ENCODE measurements at regions not wholly inside any gene's neighbourhood (a gene's known extent, or its start where the extent isn't known, plus 50 kb on each side); places are given as distances from the start of the nearest gene placed in this dataset.
"Not testable (repeated sequence)": the region's sequence is repeated elsewhere in the genome, so short reads cannot be mapped to it uniquely, and the experiment has no call there.

DNA sequence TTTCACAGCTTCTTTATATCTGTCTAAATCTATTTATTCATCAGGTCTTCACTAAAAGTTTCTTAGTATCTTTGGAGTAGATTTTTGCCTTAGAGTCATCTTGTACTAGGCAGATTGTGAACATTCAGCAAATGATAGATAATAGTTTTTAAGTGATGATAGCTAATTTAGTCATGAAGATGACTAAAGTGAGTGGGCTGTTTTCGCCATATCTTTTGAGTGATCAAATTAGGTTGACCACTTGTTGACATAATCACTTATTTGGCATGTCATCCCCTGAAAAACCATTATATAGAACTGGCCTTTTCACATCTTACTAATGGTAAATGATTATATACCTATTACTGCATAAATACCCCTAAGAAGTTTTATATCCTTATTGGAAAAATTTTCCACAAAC, 999.2 kb downstream of the PCDH17 start:
- DNase-seq = no peak

DNA sequence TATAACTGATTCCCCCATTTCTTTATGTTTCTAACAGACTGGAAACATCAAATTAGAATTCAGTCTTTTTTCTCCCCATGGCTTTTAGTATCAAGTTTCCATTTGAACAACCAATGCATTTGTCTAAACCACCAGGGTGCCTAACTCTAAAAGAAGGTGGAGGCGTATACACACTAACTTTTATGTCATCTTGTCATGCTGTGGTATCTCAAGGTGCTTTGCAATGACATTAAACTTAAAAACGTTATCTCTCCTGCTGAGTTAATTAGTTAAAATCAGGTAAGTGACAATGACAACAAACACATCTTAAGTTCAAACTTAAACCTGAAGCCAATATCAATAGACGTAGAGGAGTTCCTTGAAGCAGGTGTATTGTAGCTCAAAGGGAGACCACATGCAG, 1001.7 kb downstream of the PCDH17 start:
- DNase-seq = no peak

DNA sequence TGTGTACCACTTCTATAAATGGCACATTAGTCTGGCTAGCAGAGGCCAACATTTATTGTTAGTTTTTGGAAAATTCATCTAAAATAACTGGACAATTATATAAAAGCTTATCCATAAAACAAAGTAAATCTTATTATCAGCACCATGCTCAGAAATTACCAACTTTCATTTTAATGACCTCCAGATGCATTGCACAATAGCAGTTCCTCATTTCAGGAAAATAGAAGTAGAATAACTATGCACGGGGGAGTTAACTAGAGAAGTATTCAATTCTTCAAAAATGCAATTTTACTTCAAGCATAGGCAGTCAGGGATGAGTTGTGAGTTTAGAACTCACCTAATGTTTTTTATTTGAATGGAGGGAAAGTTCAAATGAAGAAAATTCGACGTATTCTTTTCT, 1023.5 kb downstream of the PCDH17 start:
- no peak for DNase-seq

DNA sequence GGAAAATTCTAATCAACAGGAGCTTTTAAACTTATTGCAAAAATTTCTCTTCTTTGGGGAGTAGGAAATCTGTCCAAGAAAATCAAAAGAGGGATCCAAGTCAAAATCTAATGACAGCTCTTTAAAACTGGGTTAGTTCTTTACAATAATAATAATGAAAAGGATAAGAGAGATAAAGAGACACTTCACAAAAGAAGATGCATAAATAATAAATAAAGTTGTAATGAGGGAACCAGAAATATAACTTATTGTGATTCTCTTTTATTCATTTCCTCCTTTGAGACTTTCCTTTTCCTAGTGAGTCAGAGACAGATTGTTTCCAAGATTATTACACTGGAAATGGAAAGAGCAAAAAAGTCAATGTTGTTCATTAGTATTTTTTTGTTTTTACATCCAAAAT, 1029.3 kb downstream of the PCDH17 start:
- no peak for DNase-seq

DNA sequence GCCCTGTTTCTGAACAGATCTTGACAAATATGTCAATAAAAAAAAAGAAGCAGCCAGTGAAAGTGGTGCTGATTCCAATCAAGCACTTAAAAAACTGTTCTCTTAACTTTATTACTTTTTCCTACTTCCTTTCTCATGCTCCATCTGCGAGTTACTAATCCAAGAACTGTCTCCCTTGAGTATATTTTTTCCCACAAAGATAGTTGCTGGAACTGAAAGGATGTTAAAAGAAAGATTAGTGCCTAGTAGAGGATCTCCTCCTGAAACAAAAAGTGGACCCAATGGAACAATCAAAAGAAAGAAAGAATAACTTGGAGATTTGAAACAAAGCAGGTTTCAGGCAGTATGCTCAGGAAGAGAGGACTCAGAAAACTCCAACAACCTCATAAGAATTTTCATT, 1034.8 kb downstream of the PCDH17 start:
- no peak for DNase-seq

DNA sequence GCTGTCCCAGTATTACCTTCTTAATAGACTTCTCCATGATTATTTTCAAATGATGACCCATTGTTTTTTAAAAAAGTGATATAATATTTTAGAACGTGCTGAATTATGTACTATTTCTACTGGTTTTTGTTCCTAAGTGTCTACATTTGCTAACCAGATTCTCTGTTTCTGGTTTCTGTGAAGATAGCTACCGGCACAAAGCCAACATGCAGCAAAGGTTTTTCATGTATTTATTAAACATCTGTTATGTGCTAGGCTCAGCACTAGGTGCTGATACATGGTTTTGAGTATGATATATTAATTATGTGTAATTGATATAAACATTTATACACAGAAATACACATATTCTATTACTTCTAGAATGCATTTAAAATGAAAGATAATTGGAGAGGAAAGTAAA, 1035.6 kb downstream of the PCDH17 start:
- no peak for DNase-seq

DNA sequence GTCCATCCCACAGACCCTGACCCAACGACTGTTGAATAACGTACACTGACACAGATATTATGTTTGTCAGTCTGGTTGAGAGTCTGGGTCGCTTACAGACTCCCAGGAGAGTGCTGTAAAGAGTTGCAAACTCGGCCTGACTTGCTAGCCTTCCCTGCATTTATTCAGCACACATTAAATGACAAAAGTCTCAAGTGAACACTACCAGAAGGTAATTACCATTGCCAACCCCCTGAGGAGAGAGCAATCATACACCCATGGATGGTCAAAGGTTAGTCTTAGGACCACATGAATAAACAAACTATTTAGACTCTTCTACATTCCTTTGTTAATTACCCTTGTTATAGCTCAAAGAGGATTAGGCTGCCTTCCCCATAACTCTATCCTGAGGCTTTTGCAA, 1048.6 kb downstream of the PCDH17 start:
- no peak for DNase-seq

DNA sequence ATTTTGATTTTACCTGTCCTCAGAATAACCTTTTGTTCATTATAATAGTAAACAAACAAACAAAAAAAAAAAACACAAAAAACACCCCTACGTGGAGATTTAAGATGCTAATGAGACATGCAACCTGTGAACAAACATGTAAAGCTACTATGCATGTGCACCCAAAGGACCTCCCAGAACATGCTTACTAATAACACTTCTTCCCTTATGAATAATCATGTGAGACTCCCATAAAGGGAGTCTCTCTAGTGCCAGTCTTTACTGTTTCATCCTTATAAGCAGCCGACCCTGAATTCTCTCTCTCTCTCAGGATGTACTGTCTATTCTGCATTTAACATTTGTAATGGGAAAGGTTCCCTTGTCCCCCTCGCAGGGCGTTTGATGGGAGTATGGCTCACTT, 1051.1 kb downstream of the PCDH17 start:
- DNase-seq = no peak

DNA sequence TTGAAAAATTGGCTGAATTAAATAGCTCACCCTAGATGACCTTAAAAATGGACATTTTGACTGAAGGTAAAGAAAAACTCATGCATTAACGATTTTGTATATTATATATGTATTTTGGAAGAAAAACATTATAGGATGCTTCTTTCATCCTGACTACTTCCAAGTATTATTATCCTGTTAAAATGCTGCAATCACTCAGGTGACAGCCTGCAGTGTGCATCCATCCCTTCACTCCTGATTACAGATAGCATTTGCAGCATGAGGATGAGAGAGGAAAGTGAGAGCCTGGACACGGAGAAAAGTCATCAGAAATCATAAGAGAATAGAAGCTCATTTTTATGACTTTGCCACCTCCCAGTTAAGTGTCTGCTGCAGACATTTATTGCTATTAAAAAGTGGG, 1055.6 kb downstream of the PCDH17 start:
- DNase-seq = no peak

DNA sequence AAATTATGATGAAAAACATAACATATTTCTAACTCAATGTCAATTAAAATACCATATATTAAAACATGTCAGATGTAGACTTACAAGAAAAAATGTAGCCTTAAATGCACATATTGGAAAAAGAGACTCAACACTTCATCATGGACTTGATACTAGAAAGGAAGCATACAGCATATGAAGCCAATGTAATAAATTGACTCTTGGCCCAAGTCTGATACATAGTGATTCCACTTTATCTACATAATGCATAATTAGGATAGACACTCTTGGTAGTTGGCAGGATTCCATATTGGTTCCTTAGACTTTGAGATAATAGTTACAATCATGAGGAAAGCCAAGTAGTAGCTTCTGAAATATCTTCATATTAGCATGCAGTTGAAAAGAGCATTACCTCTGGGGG, 1067.0 kb downstream of the PCDH17 start:
- no peak for DNase-seq

DNA sequence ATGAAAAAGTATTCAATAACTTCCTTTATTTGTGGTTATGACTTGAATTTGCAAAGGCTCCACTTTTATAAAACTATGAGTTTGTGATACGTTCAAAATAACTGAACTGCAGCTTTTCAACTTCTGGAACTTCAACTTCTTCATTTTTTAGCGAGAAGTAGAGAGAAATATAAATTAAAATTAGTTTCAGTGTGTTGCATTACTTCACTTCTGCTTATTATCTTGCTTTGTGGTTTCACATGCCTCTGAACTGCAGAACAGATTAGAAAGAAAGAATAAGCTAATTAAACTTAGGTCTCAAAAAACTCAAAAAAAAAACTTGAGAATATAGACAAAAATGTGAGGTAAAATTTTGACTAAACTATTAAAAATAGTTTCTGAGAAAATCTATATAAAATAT, 1073.4 kb downstream of the PCDH17 start:
- DNase-seq = no peak

DNA sequence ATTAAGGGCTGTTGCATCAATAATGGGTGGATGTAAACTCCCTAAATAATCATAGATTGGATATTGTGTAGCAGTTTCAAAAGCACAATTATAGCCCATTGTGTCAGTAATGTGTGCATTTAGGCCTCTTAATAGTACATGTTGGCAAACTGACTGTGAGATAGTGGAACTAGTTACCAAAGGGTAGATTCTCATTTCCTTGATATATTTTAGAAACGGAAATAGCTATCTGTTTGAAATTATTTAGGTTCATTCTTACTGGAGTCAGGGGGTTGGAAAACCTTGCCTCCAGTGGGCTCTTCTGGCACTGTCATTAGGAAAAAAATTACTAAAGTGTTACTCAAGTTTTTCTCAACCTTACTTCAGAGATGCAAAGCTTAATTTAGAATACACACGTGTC, 1074.9 kb downstream of the PCDH17 start:
- DNase-seq = no peak

DNA sequence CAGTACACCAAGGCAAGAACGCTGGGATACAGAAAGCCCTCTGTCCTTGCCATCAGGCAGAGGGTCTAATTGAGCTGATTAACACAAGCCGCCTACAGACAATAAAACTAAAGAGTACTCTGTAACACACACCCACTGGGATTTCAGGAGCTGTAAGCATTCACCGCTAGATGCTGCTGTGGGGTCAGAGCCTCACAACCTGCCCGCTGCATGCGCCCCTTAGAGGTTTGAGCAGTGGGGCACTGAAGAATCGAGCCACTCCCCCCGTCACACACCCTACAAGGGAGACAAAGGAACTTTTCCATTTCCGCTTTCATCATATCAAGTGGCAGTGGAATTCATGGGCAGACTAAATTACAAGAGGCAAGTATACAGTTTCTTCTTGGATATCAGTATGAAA, 1080.6 kb downstream of the PCDH17 start:
- DNase-seq = no peak

DNA sequence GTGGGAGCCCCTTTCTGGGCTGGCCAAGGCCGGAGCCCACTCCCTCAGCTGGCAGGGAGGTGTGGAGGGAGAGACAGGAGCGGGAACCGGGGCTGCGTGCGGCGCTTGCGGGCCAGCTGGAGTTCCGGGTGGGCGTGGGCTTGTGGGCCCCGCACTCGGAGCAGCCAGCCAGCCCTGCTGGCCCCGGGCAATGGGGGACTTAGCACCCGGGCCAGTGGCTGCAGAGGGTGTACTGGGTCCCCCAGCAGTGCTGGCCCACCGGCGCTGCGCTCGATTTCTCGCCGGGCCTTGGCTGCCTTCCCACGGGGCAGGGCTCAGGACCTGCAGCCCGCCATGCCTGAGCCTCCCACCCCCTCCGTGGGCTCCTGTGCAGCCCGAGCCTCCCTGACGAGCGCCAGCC, 1082.5 kb downstream of the PCDH17 start:
- DNase-seq = not testable (repeated sequence)

DNA sequence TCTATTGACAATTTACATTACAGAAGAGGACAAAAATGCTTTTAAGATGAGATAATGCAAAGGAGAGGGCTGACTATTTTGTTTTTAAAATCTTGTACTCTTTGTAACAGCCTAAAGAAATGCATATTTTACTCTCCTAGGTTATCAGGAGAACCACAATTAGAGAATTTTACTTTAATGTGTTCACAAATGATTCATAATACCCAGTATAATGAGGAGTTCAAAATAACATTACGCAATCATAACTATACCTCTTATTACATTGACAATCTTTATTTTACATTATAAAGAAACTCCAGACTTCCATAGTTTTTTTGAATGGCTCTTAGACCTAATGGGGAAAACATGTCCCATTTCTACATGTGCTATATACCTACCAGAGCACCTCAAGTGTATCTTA, 1089.7 kb downstream of the PCDH17 start:
- no peak for DNase-seq

DNA sequence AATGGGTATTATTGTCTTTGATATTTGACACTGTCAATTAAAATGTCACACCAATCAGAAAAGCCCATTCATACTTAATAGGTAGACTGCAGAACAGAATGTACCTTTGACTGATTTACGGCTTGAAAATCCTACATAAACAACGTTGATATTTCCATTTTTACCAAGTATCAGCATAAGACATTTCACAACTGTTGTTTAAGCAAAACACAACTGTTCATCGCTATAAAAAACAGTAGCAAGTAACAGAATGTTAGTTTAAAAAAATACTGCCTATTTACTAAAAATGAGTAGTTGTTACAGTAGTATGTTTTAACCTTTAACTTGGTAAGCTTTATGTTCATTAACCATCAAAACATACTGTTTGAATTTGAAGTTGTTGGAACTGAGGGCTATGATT, 1096.6 kb downstream of the PCDH17 start:
- no peak for DNase-seq

DNA sequence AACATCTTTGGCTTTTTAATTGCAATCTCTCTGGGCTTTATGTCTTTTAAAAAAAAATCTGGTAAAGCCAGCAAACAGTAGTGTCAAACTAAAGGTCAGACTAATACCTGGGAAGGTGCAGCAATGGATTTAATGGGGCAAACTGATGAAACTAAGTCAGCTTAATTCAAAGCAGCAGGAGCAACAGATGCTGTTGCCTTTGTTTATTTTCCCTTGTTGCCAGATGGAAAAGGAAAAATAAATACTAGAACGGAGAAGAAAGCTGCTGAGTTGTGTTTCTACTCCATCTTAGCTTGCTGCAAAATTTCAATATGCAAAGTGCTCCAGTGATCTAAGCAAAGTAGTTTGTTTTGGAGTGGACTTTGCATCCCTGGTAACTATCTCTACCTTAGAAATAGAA, 1097.8 kb downstream of the PCDH17 start:
- no peak for DNase-seq

DNA sequence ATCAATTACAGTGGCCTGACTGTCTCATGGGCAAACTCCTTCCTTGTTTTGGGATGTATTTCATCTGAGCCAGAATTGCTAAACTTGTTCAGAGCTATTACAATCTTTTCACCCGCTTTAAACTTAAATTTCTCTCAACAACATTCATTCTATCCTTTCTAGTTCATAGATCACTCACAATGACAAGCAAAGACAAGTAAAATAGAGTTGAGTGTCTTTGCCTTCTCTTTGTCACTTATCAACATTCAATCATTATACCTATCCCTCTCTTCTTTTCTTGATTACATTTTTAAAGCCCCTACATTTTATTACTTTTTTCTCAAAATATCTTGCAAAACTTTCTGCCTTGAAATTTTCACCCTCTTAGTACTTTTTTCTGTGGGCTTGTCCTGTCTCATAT, 1113.1 kb downstream of the PCDH17 start:
- no peak for DNase-seq

DNA sequence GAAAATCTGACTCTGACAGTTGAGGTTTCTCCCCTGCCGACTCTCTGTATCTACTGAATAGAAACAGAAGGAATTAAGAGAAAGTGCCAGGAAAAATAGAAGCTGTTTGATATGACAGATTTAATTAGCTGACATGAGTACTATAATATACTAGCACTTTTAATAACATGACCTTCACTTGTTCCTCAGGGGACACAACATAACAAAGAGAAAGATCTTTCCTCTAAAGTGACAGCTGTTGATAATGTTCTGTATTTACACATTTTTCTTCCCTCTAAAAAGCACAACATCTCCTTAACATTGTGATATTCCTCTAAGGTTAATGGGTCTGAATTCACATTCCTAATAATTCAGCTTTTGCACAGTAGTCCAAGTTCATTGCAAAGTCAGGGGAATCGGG, 1136.0 kb downstream of the PCDH17 start:
- no peak for DNase-seq

DNA sequence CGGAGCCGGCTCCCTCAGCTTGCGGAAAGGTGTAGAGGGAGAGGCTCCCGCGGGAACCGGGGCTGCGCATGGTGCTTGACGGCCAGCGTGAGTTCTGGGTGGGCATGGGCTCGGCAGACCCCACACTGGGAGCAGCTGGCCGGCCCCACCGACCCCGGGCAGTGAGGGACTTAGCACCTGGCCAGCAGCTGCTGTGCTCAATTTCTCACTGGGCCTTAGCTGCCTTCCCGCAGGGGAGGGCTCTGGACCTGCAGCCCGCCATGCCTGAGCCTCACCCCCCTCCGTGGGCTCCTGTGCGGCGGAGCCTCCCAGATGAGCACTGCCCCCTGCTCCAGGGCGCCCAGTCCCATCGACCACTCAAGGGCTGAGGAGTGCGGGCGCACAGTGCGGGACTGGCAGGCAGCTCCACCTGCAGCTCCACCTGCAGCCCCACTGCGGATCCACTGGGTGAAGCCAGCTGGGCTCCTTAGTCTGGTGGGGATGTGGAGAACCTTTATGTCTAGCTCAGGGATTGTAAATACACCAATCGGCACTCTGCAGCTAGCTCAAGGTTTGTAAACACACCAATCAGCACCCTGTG, 1141.8 kb downstream of the PCDH17 start:
- no peak for DNase-seq

DNA sequence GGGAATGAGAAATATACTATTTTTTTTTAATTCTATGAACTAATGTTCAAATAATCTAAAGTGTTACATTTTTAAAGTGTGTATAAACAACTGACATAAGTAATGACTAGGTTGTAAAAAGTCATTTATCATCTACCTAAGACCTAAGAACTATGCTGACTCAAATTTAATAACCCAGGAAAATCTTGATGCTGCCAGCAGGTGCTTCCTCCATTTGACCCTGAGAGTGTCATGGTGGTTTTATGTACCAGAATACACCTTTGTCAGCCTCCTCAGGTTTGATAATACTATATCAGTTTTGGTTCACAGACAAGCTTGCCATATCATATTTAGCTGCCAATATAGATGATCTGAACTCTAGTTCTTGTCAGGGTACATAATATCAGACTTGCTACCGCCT, 1151.2 kb downstream of the PCDH17 start:
- no peak for DNase-seq

DNA sequence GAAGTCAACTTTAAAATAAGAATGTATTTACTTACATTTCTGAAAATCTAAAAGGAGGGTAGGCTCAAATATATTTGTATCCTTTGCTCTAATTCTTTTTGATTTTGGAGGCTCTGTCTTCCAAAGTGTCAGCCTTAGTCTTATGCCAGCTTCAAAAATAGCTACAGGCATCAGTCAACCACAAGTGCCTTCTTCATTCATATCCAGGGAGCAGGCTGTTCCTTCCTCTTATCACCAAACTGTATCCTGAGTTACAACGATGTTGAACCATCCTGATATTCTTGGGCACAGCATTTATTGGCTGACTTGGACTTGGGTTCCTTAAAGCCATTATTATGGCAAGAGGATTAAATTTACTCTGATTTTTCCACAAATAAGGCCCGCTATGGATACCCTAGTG, 1161.3 kb downstream of the PCDH17 start:
- DNase-seq = no peak

DNA sequence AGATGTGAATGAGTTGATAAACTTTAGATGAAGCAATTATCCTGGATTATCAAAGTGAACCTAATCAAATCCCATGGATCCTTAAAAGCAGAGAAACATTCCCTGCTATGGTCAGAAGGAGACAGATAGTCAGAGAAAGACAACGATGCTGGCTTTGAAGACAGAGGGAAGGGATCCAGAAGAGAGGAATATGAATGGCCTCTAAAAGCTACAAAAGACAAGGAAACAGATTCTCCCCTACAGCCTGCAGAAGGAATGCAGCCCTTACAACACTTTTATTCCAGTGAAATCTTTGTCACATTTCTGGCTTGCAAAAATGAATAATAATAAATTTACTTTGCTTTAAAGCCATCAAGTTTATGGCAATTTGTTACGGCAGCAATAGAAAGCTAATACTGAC, 1164.2 kb downstream of the PCDH17 start:
- no peak for DNase-seq

DNA sequence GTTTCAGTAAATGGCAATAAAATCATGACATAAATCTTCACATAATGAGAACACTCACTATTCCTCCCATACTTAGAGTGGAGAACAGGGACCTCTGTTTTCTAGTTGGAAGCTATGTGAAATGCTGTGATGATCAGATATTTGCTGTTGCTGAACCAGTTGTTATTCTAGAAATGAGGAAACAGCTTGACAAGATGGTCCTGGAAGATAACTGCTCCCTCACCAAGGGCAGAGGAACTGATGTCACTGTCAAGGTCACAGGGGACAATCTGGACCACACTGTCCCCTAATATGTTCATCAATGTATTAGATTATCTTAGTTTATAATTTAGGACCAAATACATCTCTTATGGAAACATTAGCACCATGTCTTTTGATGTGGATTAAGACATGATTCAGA, 1173.3 kb downstream of the PCDH17 start:
- DNase-seq = no peak

DNA sequence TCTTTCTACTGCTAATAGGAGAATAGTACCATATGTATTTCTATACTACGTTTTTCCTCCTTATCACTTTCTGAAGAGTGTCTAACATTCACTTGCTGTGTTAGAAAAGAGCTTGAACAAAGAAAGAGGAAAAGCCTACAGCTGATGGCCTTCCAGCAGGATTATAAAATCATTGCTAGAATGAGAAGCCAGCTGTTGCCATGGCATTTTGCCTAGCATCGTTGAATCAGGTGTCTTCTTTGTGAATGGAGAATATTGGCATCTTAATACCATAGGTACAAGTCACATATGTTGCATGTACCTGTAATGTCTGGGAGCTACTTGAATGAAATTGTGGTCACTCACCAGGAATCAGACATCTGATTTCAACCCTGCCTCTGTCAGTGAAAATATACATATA, 1174.9 kb downstream of the PCDH17 start:
- no peak for DNase-seq

DNA sequence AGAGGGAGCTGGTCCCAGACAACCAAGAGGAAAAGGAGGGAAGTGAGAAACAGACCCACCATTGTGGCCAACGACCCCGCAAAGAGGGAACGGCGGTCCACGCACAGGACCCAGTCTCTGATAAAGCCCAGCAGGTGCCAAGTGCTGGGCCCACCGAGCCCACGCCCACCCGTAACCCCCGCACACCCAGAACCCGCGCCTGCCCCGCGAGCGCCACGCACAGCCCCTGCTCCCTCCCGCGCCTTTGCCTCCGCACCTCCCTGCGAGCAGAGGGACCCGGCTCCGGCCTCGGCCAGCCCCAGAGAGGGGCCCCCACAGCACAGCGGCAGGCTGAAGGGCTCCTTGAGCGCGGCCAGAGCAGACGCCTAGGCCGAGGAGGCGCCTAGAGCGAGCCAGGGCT, 1192.2 kb downstream of the PCDH17 start:
- DNase-seq = no peak

All from NCI-H146 (cell line).